ENCODE measurements at regions not wholly inside any gene's neighbourhood (a gene's known extent, or its start where the extent isn't known, plus 50 kb on each side); places are given as distances from the start of the nearest gene placed in this dataset.

DNA sequence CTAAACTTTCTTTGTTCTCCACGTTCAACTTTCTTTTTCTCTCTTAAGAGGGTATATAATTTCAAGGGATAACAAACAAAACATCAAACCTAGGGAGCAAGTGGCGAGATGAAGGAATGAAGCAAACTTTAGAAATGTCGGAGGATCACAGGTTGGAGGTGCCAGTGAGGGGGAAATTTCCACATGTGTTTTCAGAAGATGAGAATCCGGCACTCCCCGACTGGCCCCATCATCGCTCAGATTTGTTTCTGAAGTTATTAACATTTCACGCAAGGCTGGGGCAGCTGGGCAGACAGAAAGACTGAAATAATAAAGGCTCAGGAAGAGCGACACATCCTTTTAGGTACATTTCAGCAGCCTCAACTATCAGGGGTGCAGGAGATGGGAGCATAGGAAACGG lies 134.9 kb downstream of the SMIM20 start:
- Histone ChIP-seq H3K4me3 (replicated peaks in 1 of 3; ENCODE audit: low read depth in 2 of 3, low read length in 3 of 3) (no peak overlapping the region), H3K9me3 (replicated peaks in 1 of 2; ENCODE audit: control insufficient read depth in 1 of 2, insufficient read depth in 1 of 2, low read length in 2 of 2) (no peaks in the 10 kb centered on the region), H3K9ac (ENCODE audit: insufficient read depth, low read length, poor library complexity, severe bottlenecking) (no peak overlapping the region), H3K27ac (ENCODE audit: low read depth in 1 of 2, low read length in 2 of 2) (no peak overlapping the region), H3K79me2 (ENCODE audit: insufficient read depth, low read length) (no peaks in the 10 kb centered on the region), H3K36me3 (replicated peaks in 1 of 2; ENCODE audit: control insufficient read depth in 1 of 2, insufficient read depth in 2 of 2, low read length in 2 of 2) (no peaks in the 10 kb centered on the region), H4K20me1 (ENCODE audit: insufficient read depth, low read length) (no peaks in the 10 kb centered on the region), H3K4me1 (ENCODE audit: control insufficient read depth in 1 of 2, insufficient read depth in 2 of 2, low read length in 2 of 2) (peaks cover 22 to 26% of the 10 kb centered on the region in 2 donors), H3K27me3 (ENCODE audit: control insufficient read depth in 2 of 2, insufficient read depth in 2 of 2, low read length in 2 of 2) (peaks cover 0 to 2% of the 10 kb centered on the region in 2 donors), H3K4me2 (replicated peaks; ENCODE audit: extremely low read depth, low read length, poor library complexity, severe bottlenecking) (no peak overlapping the region), H2AFZ (ENCODE audit: insufficient read depth, low read depth, low read length, poor library complexity, severe bottlenecking) (no peak overlapping the region)
- Mint-ChIP-seq H3K27ac (no peak overlapping the region), H3K4me3 (no peak overlapping the region), H3K36me3 (no peaks in the 10 kb centered on the region), H3K27me3 (ENCODE audit: low read depth in 3 of 3) (peaks cover 20 to 31% (median 22%) of the 10 kb centered on the region in 3 donors), H3K9me3 (peaks cover 0 to 2% (median 1%) of the 10 kb centered on the region in 7 donors), H3K4me1 (peaks cover 28% of the 10 kb centered on the region)
- TF ChIP-seq, protein P1, sequence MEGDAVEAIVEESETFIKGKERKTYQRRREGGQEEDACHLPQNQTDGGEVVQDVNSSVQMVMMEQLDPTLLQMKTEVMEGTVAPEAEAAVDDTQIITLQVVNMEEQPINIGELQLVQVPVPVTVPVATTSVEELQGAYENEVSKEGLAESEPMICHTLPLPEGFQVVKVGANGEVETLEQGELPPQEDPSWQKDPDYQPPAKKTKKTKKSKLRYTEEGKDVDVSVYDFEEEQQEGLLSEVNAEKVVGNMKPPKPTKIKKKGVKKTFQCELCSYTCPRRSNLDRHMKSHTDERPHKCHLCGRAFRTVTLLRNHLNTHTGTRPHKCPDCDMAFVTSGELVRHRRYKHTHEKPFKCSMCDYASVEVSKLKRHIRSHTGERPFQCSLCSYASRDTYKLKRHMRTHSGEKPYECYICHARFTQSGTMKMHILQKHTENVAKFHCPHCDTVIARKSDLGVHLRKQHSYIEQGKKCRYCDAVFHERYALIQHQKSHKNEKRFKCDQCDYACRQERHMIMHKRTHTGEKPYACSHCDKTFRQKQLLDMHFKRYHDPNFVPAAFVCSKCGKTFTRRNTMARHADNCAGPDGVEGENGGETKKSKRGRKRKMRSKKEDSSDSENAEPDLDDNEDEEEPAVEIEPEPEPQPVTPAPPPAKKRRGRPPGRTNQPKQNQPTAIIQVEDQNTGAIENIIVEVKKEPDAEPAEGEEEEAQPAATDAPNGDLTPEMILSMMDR (IDR thresholded peaks at IDR 0.05): no peak
- WGBS (ENCODE audit: insufficient coverage): 94% methylated on average over 4 of the region's 9 CpGs
- DNase-seq: no peak
- intact Hi-C loops (cut with micrococcal nuclease): no loop called here

DNA sequence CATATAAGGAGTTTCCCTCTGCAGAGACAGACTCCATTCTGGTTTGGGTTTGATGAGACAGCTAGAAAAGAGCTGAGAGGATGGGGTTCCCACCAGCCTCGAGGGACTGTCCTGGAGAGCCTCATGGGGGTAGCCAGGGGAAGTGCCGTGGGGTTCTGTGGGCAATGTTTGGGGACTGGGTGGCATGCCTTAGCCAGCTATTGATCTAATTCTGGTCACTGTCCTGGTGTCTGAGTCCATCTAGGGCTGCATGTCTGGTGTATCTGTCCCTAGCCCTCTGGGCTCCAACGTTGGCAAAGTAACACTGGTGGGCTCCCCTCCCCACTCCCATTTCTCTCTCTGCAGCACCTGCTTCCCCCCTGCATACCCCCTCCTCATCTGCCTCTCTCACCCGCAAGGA lies 135.4 kb downstream of the SMIM20 start:
- H3K9me3 Mint-ChIP-seq: peaks cover 0 to 5% (median 1%) of the 10 kb centered on the region in 7 donors
- no peak overlapping the region for H3K27ac Mint-ChIP-seq
- no peak overlapping the region for H3K9ac ChIP-seq (ENCODE audit: insufficient read depth, low read length, poor library complexity, severe bottlenecking)

More for the DNA sequence above, 135.4 kb downstream of the SMIM20 start:
- no peak overlapping the region for H3K4me3 ChIP-seq (replicated peaks in 1 of 3; ENCODE audit: low read depth in 2 of 3, low read length in 3 of 3)
- peaks cover 17 to 31% (median 22%) of the 10 kb centered on the region in 3 donors for H3K27me3 Mint-ChIP-seq (ENCODE audit: low read depth in 3 of 3)
- intact Hi-C loops (cut with micrococcal nuclease): no loop called here
- TF ChIP-seq, protein P1 (IDR thresholded peaks at IDR 0.05): no peak
- H3K27me3 ChIP-seq (ENCODE audit: control insufficient read depth in 2 of 2, insufficient read depth in 2 of 2, low read length in 2 of 2): peaks cover 0 to 2% of the 10 kb centered on the region in 2 donors
- no peak overlapping the region for H3K27ac ChIP-seq (ENCODE audit: low read depth in 1 of 2, low read length in 2 of 2)
- H3K79me2 ChIP-seq (ENCODE audit: insufficient read depth, low read length): no peaks in the 10 kb centered on the region
- no peak overlapping the region for H3K4me2 ChIP-seq (replicated peaks; ENCODE audit: extremely low read depth, low read length, poor library complexity, severe bottlenecking)
- 88% methylated on average over 3 of the region's 4 CpGs for WGBS (ENCODE audit: insufficient coverage)
- DNase-seq: no peak
- H3K4me3 Mint-ChIP-seq: no peak overlapping the region
- no peak overlapping the region for H2AFZ ChIP-seq (ENCODE audit: insufficient read depth, low read depth, low read length, poor library complexity, severe bottlenecking)
- no peaks in the 10 kb centered on the region for H3K9me3 ChIP-seq (replicated peaks in 1 of 2; ENCODE audit: control insufficient read depth in 1 of 2, insufficient read depth in 1 of 2, low read length in 2 of 2)
- peaks cover 22 to 26% of the 10 kb centered on the region in 2 donors for H3K4me1 ChIP-seq (ENCODE audit: control insufficient read depth in 1 of 2, insufficient read depth in 2 of 2, low read length in 2 of 2)
- H3K36me3 Mint-ChIP-seq: no peaks in the 10 kb centered on the region
- H3K4me1 Mint-ChIP-seq: peaks cover 28% of the 10 kb centered on the region
- H4K20me1 ChIP-seq (ENCODE audit: insufficient read depth, low read length): no peaks in the 10 kb centered on the region
- no peaks in the 10 kb centered on the region for H3K36me3 ChIP-seq (replicated peaks in 1 of 2; ENCODE audit: control insufficient read depth in 1 of 2, insufficient read depth in 2 of 2, low read length in 2 of 2)

Data from CD14-positive monocyte (primary cell).